Keratinocyte (primary cell): ENCODE measurements at regions not wholly inside any gene's neighbourhood (a gene's known extent, or its start where the extent isn't known, plus 50 kb on each side); places are given as distances from the start of the nearest gene placed in this dataset.

Experiments used
- DNase-seq: peaks from one replicate; pipeline ENCODE4 v3.0.0-alpha.2; 2011; ENCODE audit warnings: low read depth, missing footprints, low spot score
- FAIRE-seq: peaks from 2 replicates; lab custom pipeline; 2011; peaks lifted over from hg19 to GRCh38; lab: Jason Lieb, UNC
- H2AFZ ChIP-seq: 2 replicates; pipeline ENCODE4 v1.6.0; 2012; ENCODE audit warnings: low read length, control low read depth, inconsistent platforms; ENCODE audit not compliant: control insufficient read depth
- H3K27ac ChIP-seq: 2 replicates; pipeline ENCODE4 v1.5.1; 2011; ENCODE audit warnings: low read length; ENCODE audit not compliant: control insufficient read depth, insufficient read depth
- H3K27me3 ChIP-seq: 3 replicates; pipeline ENCODE4 v1.6.0; 2011; ENCODE audit warnings: low read length; ENCODE audit not compliant: control insufficient read depth, insufficient read depth; ENCODE audit errors: extremely low read depth
- H3K36me3 ChIP-seq, 2 experiments: 2 replicates in 1 of 2; 3 replicates in 1 of 2; pipeline ENCODE4 v1.5.1; 2011; ENCODE audit warnings: low read length in 2 of 2, mild to moderate bottlenecking in 1 of 2; ENCODE audit not compliant: control insufficient read depth in 2 of 2, insufficient read depth in 2 of 2; ENCODE audit errors: extremely low read depth in 1 of 2
- H3K4me1 ChIP-seq: 3 replicates; pipeline ENCODE4 v1.5.1; 2011; ENCODE audit warnings: low read length; ENCODE audit not compliant: control insufficient read depth, insufficient read depth; ENCODE audit errors: extremely low read depth
- H3K4me2 ChIP-seq: 3 replicates; pipeline ENCODE4 v1.6.0; 2011; ENCODE audit warnings: low read depth, low read length; ENCODE audit not compliant: control insufficient read depth, insufficient read depth; ENCODE audit errors: extremely low read depth
- H3K4me3 ChIP-seq, 3 experiments: fragments of 200-600 bp in 1 of 3; sonication (generic) in 1 of 3; 2 replicates in 2 of 3; 3 replicates in 1 of 3; pipeline ENCODE4 v1.5.1; 2011 to 2016; ENCODE audit warnings: low read length in 3 of 3, mild to moderate bottlenecking in 3 of 3, control low read depth in 2 of 3, inconsistent platforms in 1 of 3, low read depth in 1 of 3, mixed read lengths in 1 of 3, mixed run types in 1 of 3, moderate library complexity in 1 of 3; ENCODE audit not compliant: control insufficient read depth in 2 of 3, insufficient read depth in 2 of 3; ENCODE audit errors: extremely low read depth in 1 of 3
- H3K79me2 ChIP-seq: 2 replicates; pipeline ENCODE4 v1.6.0; 2012; ENCODE audit warnings: low read length; ENCODE audit not compliant: control insufficient read depth, insufficient read depth
- H3K9ac ChIP-seq: 3 replicates; pipeline ENCODE4 v1.6.0; 2011; ENCODE audit warnings: low read length; ENCODE audit not compliant: control insufficient read depth, insufficient read depth; ENCODE audit errors: extremely low read depth
- H3K9me1 ChIP-seq: 3 replicates; pipeline ENCODE4 v1.6.0; 2011; ENCODE audit warnings: low read length; ENCODE audit not compliant: control insufficient read depth, insufficient read depth; ENCODE audit errors: extremely low read depth
- H3K9me3 ChIP-seq: 2 replicates; pipeline ENCODE4 v1.5.1; 2012; ENCODE audit warnings: low read depth, low read length; ENCODE audit not compliant: control insufficient read depth
- H4K20me1 ChIP-seq: 3 replicates; pipeline ENCODE4 v1.6.0; 2011; ENCODE audit warnings: low read length; ENCODE audit not compliant: control insufficient read depth, insufficient read depth; ENCODE audit errors: extremely low read depth
- CTCF ChIP-seq, 3 experiments: IDR thresholded peaks in 1 of 3; conservative IDR thresholded peaks in 1 of 3; optimal IDR thresholded peaks in 1 of 3; 2 replicates in 2 of 3; 3 replicates in 1 of 3; pipeline versions ENCODE3 to v1.5.1; 2011; ENCODE audit warnings: low read length in 3 of 3, mild to moderate bottlenecking in 3 of 3, moderate library complexity in 2 of 3, control low read depth in 1 of 3, inconsistent platforms in 1 of 3; ENCODE audit not compliant: insufficient read depth in 2 of 3; ENCODE audit errors: extremely low read depth in 1 of 3
- EZH2 ChIP-seq: IDR thresholded peaks from one replicate; pipeline ENCODE4 v1.6.1; 2012; ENCODE audit warnings: inconsistent platforms, mild to moderate bottlenecking, low read length, moderate library complexity
- dilution Hi-C: fragments of 300-500 bp; cut with MboI; formaldehyde crosslinking; loops from one replicate; pipeline ENCODE4 v1.7.0; 2020; ENCODE audit warnings: low sequenced_read_pairs; ENCODE audit not compliant: extremely low pct_ligation_motif_present

- no peak for TF ChIP-seq EZH2
- TF ChIP-seq CTCF (optimal IDR thresholded peaks at IDR 0.05 in 1 of 3, IDR thresholded peaks at IDR 0.05 in 1 of 3, conservative IDR thresholded peaks at IDR 0.05 in 1 of 3; ENCODE audit: extremely low read depth in 1 of 3, insufficient read depth in 2 of 3, low read length in 3 of 3): no peak
- Histone ChIP-seq H3K27me3 (peaks cover 8% of the 10 kb centered on the region), H3K9me3 (no peaks in the 10 kb centered on the region), H3K4me2 (no peak overlapping the region), H3K27ac (no peak overlapping the region), H4K20me1 (no peaks in the 10 kb centered on the region), H3K9me1 (no peaks in the 10 kb centered on the region), H3K4me3 (no peak overlapping the region), H3K9ac (no peak overlapping the region), H3K79me2 (no peaks in the 10 kb centered on the region), H3K4me1 (no peaks in the 10 kb centered on the region), H2AFZ (no peak overlapping the region), H3K36me3 (no peaks in the 10 kb centered on the region)
- dilution Hi-C loops: no loop called here
- DNase-seq (no peak), FAIRE-seq (no peak)
Measured at GRCh38 chr20:60272790-60273189, 314.6 kb downstream of the CDH26 start.

GRCh38 chr20:60274717-60275116 lies 316.5 kb downstream of the CDH26 start:
- dilution Hi-C loops: no loop called here

More at GRCh38 chr20:60274717-60275116, 316.5 kb downstream of the CDH26 start:
- Histone ChIP-seq H3K27me3 (peaks cover 8% of the 10 kb centered on the region), H3K79me2 (no peaks in the 10 kb centered on the region), H3K4me2 (no peak overlapping the region), H3K4me3 (no peak overlapping the region), H4K20me1 (no peaks in the 10 kb centered on the region), H2AFZ (no peak overlapping the region), H3K4me1 (no peaks in the 10 kb centered on the region), H3K27ac (no peak overlapping the region), H3K9ac (no peak overlapping the region), H3K9me3 (no peaks in the 10 kb centered on the region), H3K9me1 (no peaks in the 10 kb centered on the region), H3K36me3 (no peaks in the 10 kb centered on the region)
- TF ChIP-seq CTCF (optimal IDR thresholded peaks at IDR 0.05 in 1 of 3, IDR thresholded peaks at IDR 0.05 in 1 of 3, conservative IDR thresholded peaks at IDR 0.05 in 1 of 3; ENCODE audit: extremely low read depth in 1 of 3, insufficient read depth in 2 of 3, low read length in 3 of 3): no peak
- no peak for TF ChIP-seq EZH2
- no peak for DNase-seq
- FAIRE-seq: no peak
